Kidney (tissue), 13 donors: ENCODE measurements at regions not wholly inside any gene's neighbourhood (a gene's known extent, or its start where the extent isn't known, plus 50 kb on each side); places are given as distances from the start of the nearest gene placed in this dataset.
"Not testable (repeated sequence)": the region's sequence is repeated elsewhere in the genome, so short reads cannot be mapped to it uniquely, and the experiment has no call there.

Source experiments
- DNase-seq, 5 donors: peaks; one replicate each; pipeline ENCODE4 v3.0.0-alpha.2; 2013 to 2020
- FAIRE-seq: peaks from 2 replicates; lab custom pipeline; 2012; peaks lifted over from hg19 to GRCh38; lab: Jason Lieb, UNC
- H3K27ac ChIP-seq, 2 donors: one replicate each; pipeline ENCODE4 v1.7.0; 2013; ENCODE audit warnings: low read depth in 2 of 2, low read length in 2 of 2, inconsistent platforms in 1 of 2
- H3K27me3 ChIP-seq: one replicate; pipeline ENCODE4 v1.7.1; 2013; ENCODE audit warnings: low read length, inconsistent platforms; ENCODE audit not compliant: control insufficient read depth, insufficient read depth
- H3K36me3 ChIP-seq, 3 donors: one replicate each; pipeline versions ENCODE4 v1.7.0 to v1.7.1; 2013; ENCODE audit warnings: low read length in 3 of 3, control low read depth in 1 of 3, inconsistent platforms in 1 of 3; ENCODE audit not compliant: insufficient read depth in 3 of 3, control insufficient read depth in 2 of 3
- H3K4me1 ChIP-seq, 3 donors: one replicate each; pipeline versions ENCODE4 v1.7.0 to v1.7.1; 2013; ENCODE audit warnings: low read length in 3 of 3, inconsistent platforms in 1 of 3, low read depth in 1 of 3; ENCODE audit not compliant: control insufficient read depth in 2 of 3, insufficient read depth in 2 of 3
- H3K4me3 ChIP-seq, 3 donors: one replicate each; pipeline versions ENCODE4 v1.7.0 to v1.8.1; 2013; ENCODE audit warnings: low read length in 3 of 3, control low read depth in 1 of 3, inconsistent platforms in 1 of 3
- H3K9ac ChIP-seq, 3 donors: one replicate each; pipeline versions ENCODE4 v1.7.0 to v1.7.1; 2013; ENCODE audit warnings: low read length in 3 of 3, control low read depth in 1 of 3, inconsistent platforms in 1 of 3
- H3K9me3 ChIP-seq, 3 donors: one replicate each; pipeline versions ENCODE4 v1.7.0 to v1.7.1; 2013; ENCODE audit warnings: low read length in 3 of 3, control low read depth in 1 of 3, inconsistent platforms in 1 of 3; ENCODE audit not compliant: control insufficient read depth in 2 of 3, insufficient read depth in 1 of 3
- CTCF ChIP-seq: IDR thresholded peaks from 3 replicates; pipeline ENCODE4 v1.5.1; 2012; ENCODE audit warnings: mild to moderate bottlenecking, moderate library complexity, borderline replicate concordance; ENCODE audit not compliant: insufficient read depth; ENCODE audit errors: extremely low read depth
- intact Hi-C: fragments of 100-400 bp; cut with DNase I; formaldehyde crosslinking; loops from one replicate; pipeline ENCODE4 v1.11.1; 2022
- donor health status: control.
- donor health status: control.
- donor health status: control.
- donor health status: control.
- donor health status: control.
- donor health status: DM: yes; HTN: yes; CAD: no.
- donor health status: Normal renal cell carcinoma (clear cell type).

GRCh38 chrX:1700757-1701156 lies 85.9 kb downstream of the ASMT start:
- no peaks in the 10 kb centered on the region for H3K36me3 ChIP-seq
- intact Hi-C loops: no loop called here
- TF ChIP-seq CTCF: no peak
- H3K4me1 ChIP-seq: no peaks in the 10 kb centered on the region
- no peak for FAIRE-seq
- H3K27me3 ChIP-seq: no peaks in the 10 kb centered on the region
- no peak overlapping the region for H3K4me3 ChIP-seq
- peaks cover 0 to 6% (median 0%) of the 10 kb centered on the region in 3 donors for H3K9me3 ChIP-seq
- no peak overlapping the region for H3K9ac ChIP-seq
- no peak for DNase-seq
- no peak overlapping the region for H3K27ac ChIP-seq

- FAIRE-seq, H3K9ac ChIP-seq, intact Hi-C loops, H3K4me3 ChIP-seq, H3K4me1 ChIP-seq, H3K36me3 ChIP-seq, DNase-seq, H3K27me3 ChIP-seq, H3K9me3 ChIP-seq, H3K27ac ChIP-seq: not testable (repeated sequence)
Observed at GRCh38 chrX:1701396-1701901, 86.6 kb downstream of the ASMT start.

GRCh38 chrX:1702142-1702541 lies 87.3 kb downstream of the ASMT start:
- H3K9me3 ChIP-seq, intact Hi-C loops, H3K4me3 ChIP-seq, H3K27me3 ChIP-seq, DNase-seq, H3K9ac ChIP-seq, H3K4me1 ChIP-seq, FAIRE-seq, H3K36me3 ChIP-seq, H3K27ac ChIP-seq: not testable (repeated sequence)

- H3K4me3 ChIP-seq: not testable (repeated sequence)
Observed at GRCh38 chrX:1702557-1702956, 87.7 kb downstream of the ASMT start.

GRCh38 chrX:1709277-1709676 lies 94.4 kb downstream of the ASMT start:
- H3K4me1 ChIP-seq, H3K36me3 ChIP-seq, H3K9me3 ChIP-seq, intact Hi-C loops, H3K27me3 ChIP-seq, DNase-seq, H3K9ac ChIP-seq, FAIRE-seq, H3K4me3 ChIP-seq, H3K27ac ChIP-seq: not testable (repeated sequence)

More at GRCh38 chrX:1702557-1702956, 87.7 kb downstream of the ASMT start:
- DNase-seq, intact Hi-C loops, H3K4me1 ChIP-seq, FAIRE-seq, H3K36me3 ChIP-seq, H3K9ac ChIP-seq, H3K9me3 ChIP-seq, H3K27me3 ChIP-seq, H3K27ac ChIP-seq: not testable (repeated sequence)
